MM.1S (cell line): ENCODE measurements at regions not wholly inside any gene's neighbourhood (a gene's known extent, or its start where the extent isn't known, plus 50 kb on each side); places are given as distances from the start of the nearest gene placed in this dataset.

Experiments
- DNase-seq: peaks from one replicate; pipeline ENCODE4 v3.0.0-alpha.2; 2015
- H2AFZ ChIP-seq: fragments of 300-600 bp; sonication (generic); 2 replicates; pipeline ENCODE4 v1.6.0; 2016; ENCODE audit warnings: antibody characterized with exemption, low read length
- H3F3A ChIP-seq: fragments of 300-600 bp; sonication (generic); 2 replicates; pipeline ENCODE4 v1.6.1; 2016; ENCODE audit warnings: mild to moderate bottlenecking, antibody characterized with exemption, low read length, moderate library complexity, mixed read lengths; ENCODE audit not compliant: insufficient read depth
- H3K27ac ChIP-seq: fragments of 300-600 bp; sonication (generic); 2 replicates; pipeline ENCODE4 v1.5.1; 2016; ENCODE audit warnings: mild to moderate bottlenecking, low read length
- H3K27me3 ChIP-seq: fragments of 300-600 bp; sonication (generic); replicated peaks from 2 replicates; pipeline ENCODE4 v1.6.0; 2016; ENCODE audit warnings: low read length; ENCODE audit not compliant: insufficient read depth
- H3K36me3 ChIP-seq: fragments of 300-600 bp; sonication (generic); replicated peaks from 2 replicates; pipeline ENCODE4 v1.6.1; 2016; ENCODE audit warnings: mild to moderate bottlenecking, low read length, mixed read lengths; ENCODE audit not compliant: insufficient read depth
- H3K4me1 ChIP-seq: fragments of 300-600 bp; sonication (generic); 2 replicates; pipeline ENCODE4 v1.6.1; 2016; ENCODE audit warnings: low read length, mixed read lengths
- H3K4me2 ChIP-seq: fragments of 300-600 bp; sonication (generic); 2 replicates; pipeline ENCODE4 v1.6.0; 2016; ENCODE audit warnings: low read depth, low read length
- H3K4me3 ChIP-seq: fragments of 300-600 bp; sonication (generic); 2 replicates; pipeline ENCODE4 v1.5.1; 2016; ENCODE audit warnings: low read length, mixed read lengths
- H3K79me2 ChIP-seq: fragments of 300-600 bp; sonication (generic); 2 replicates; pipeline ENCODE4 v1.6.1; 2016; ENCODE audit warnings: mixed run types, low read length, mixed read lengths
- H3K9ac ChIP-seq: fragments of 300-600 bp; sonication (generic); 2 replicates; pipeline ENCODE4 v1.6.1; 2016; ENCODE audit warnings: low read length, mixed read lengths
- H3K9me2 ChIP-seq: fragments of 300-600 bp; sonication (generic); replicated peaks from 2 replicates; pipeline ENCODE4 v1.6.1; 2016; ENCODE audit warnings: mild to moderate bottlenecking, low read length, mixed read lengths; ENCODE audit not compliant: insufficient read depth
- H3K9me3 ChIP-seq: fragments of 300-600 bp; sonication (generic); replicated peaks from 2 replicates; pipeline ENCODE4 v1.6.1; 2016; ENCODE audit warnings: mild to moderate bottlenecking, low read length, mixed read lengths; ENCODE audit not compliant: insufficient read depth
- H4K20me1 ChIP-seq: fragments of 300-600 bp; sonication (generic); 2 replicates; pipeline ENCODE4 v1.6.1; 2016; ENCODE audit warnings: mild to moderate bottlenecking, low read length, moderate library complexity, mixed read lengths; ENCODE audit not compliant: insufficient read depth
- CTCF ChIP-seq: fragments of 300-600 bp; sonication (generic); IDR thresholded peaks from 2 replicates; pipeline ENCODE4 v1.5.1; 2016; ENCODE audit warnings: antibody characterized with exemption, low read length, mixed read lengths
- EZH2 ChIP-seq: fragments of 300-600 bp; sonication (generic); optimal IDR thresholded peaks from 2 replicates; pipeline ENCODE3; 2017; ENCODE audit warnings: low read depth, mild to moderate bottlenecking, antibody characterized with exemption, low read length, mixed read lengths
- EZH2phosphoT487 ChIP-seq: fragments of 300-600 bp; sonication (generic); IDR thresholded peaks from 2 replicates; pipeline ENCODE4 v1.6.1; 2018; ENCODE audit warnings: antibody characterized with exemption, low read length

DNA sequence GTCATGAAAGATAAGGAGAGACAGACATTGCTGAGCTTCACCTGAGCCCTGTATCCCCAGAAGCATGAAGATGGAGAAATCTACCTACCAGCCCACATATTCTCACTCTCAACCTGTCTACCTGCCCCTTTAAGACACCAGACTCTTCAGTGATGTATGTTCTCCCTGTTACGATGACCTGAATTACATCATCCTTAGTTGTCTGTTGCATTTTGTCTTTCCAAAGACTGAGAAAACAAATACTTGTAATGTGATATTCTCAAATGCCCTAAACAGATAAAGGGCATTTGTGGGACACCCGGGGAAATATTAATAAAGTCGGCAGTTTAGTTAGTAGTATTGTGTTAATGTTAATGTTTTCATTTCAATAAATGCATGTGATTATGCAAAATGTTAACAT, 305.8 kb upstream of the IGFBP3 start:
- no peaks in the 10 kb centered on the region for H3K4me1 ChIP-seq
- H3K9ac ChIP-seq, result no peak overlapping the region
- H3K9me3 ChIP-seq, result no peaks in the 10 kb centered on the region
- no peaks in the 10 kb centered on the region for H3K27me3 ChIP-seq
- no peak overlapping the region for H3K4me2 ChIP-seq
- no peaks in the 10 kb centered on the region for H4K20me1 ChIP-seq
- no peak for DNase-seq
- H3F3A ChIP-seq, result no peaks in the 10 kb centered on the region
- H3K9me2 ChIP-seq, result no peaks in the 10 kb centered on the region
- no peak overlapping the region for H3K4me3 ChIP-seq
- H3K79me2 ChIP-seq, result no peaks in the 10 kb centered on the region
- TF ChIP-seq EZH2phosphoT487 (no peak), EZH2 (no peak), CTCF (no peak)
- no peak overlapping the region for H2AFZ ChIP-seq
- H3K27ac ChIP-seq, result no peak overlapping the region
- no peaks in the 10 kb centered on the region for H3K36me3 ChIP-seq

DNA sequence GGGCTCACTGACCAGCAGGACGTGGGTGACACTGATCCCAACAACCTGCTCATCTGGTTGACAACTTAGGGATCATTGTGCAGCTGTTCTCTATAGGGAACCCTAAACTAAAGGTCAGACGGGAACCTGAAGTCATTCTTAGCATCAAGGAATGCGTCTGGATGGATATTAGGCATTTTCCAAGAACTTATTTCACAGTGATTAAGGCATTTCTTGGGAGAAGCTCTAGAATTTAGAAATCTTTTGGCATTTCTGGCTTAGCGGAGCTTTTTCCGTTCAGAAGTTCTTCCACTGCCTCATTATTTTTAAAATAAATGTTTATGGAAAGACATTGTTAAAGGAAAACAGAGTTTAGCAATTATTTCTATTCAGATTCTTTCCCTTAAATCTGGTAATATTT, 303.3 kb upstream of the IGFBP3 start:
- Histone ChIP-seq H3K27ac (no peak overlapping the region), H3K36me3 (no peaks in the 10 kb centered on the region)
- no peak for TF ChIP-seq EZH2phosphoT487
- no peak for TF ChIP-seq EZH2
- TF ChIP-seq CTCF, result no peak

DNA sequence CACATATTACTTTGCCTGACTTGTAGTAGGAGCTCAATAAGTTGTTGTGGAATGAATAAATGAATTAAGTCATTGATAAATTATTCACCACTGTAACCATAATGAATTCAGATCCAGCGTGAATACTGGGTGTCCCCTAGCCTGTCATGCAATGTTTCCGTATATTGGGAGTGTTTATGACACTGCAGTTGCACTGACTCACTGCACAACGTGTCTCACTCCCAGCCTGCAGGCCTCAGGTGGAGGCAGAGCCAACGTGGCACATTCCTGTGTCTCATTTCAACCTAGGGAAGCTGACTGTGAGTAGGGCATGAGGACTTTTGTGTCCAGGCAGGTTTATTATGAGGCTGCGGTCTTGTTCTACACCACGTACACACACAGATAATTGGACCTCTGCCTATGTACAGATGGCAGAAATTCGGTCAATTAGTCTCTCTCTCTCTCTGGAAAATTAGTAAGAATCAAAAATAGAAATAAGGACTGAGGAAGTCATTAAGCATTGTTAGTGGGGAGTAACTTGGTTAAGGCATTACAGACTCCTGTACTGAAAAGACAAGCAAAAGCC, 299.1 kb upstream of the IGFBP3 start:
- DNase-seq, result no peak
- Histone ChIP-seq H3K9me2 (no peaks in the 10 kb centered on the region), H3K4me3 (no peak overlapping the region), H4K20me1 (no peaks in the 10 kb centered on the region), H3K4me1 (no peaks in the 10 kb centered on the region), H3K27me3 (no peaks in the 10 kb centered on the region), H3K27ac (no peak overlapping the region), H3K79me2 (no peaks in the 10 kb centered on the region), H3F3A (no peaks in the 10 kb centered on the region), H2AFZ (no peak overlapping the region), H3K9ac (no peak overlapping the region), H3K9me3 (no peaks in the 10 kb centered on the region), H3K4me2 (no peak overlapping the region), H3K36me3 (no peaks in the 10 kb centered on the region)
- TF ChIP-seq EZH2phosphoT487 (no peak), EZH2 (no peak), CTCF (no peak)

More for the DNA sequence above, 303.3 kb upstream of the IGFBP3 start:
- H3F3A ChIP-seq, result no peaks in the 10 kb centered on the region
- H2AFZ ChIP-seq, result no peak overlapping the region
- no peak overlapping the region for H3K4me3 ChIP-seq
- H3K9me2 ChIP-seq, result no peaks in the 10 kb centered on the region
- H3K9ac ChIP-seq, result no peak overlapping the region
- DNase-seq, result no peak
- H3K4me2 ChIP-seq, result no peak overlapping the region
- no peaks in the 10 kb centered on the region for H3K79me2 ChIP-seq
- H3K4me1 ChIP-seq, result no peaks in the 10 kb centered on the region
- no peaks in the 10 kb centered on the region for H3K9me3 ChIP-seq
- no peaks in the 10 kb centered on the region for H3K27me3 ChIP-seq
- no peaks in the 10 kb centered on the region for H4K20me1 ChIP-seq
